ENCODE measurements at regions not wholly inside any gene's neighbourhood (a gene's known extent, or its start where the extent isn't known, plus 50 kb on each side); places are given as distances from the start of the nearest gene placed in this dataset.
"Not testable (repeated sequence)": the region's sequence is repeated elsewhere in the genome, so short reads cannot be mapped to it uniquely, and the experiment has no call there.

DNA sequence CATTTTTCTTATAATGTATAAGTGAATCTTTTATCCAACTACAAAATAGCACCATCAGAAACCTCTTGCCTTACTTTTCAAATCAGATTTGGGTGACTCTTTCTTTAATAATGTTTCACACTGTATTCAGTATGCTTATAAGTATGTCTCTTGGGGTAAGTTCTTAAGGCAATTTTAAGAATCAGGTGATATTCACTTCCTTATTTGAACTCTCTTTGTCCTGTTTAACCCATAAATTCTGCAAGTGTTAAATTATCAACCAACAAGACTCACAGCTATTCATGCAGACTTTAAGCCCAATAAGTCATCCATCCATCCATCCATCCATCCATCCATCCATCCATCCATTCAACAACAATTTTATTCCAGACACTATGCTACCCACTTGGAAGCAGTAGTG, 142.7 kb upstream of the FBXL17 start:
- DNase-seq = no peak

DNA sequence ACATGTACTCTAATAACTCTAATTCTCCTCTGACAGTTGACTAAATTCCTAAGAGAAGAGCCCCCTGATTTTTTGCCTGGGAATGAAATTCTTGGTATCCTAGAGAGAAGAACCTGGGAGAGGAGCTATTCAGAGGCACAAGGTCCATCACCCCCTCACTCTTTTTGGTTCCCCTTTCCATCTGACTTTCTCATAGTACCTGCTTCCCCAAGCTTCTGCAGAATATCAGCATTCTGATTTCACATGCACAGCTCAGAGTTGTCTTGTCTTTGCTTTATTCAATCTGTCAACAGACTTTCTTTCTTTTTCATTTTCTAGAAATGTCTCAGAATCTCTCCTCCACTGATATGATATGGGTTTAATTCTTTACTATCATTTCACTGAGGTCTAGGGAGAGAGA, 141.5 kb upstream of the FBXL17 start:
- no peak for DNase-seq

DNA sequence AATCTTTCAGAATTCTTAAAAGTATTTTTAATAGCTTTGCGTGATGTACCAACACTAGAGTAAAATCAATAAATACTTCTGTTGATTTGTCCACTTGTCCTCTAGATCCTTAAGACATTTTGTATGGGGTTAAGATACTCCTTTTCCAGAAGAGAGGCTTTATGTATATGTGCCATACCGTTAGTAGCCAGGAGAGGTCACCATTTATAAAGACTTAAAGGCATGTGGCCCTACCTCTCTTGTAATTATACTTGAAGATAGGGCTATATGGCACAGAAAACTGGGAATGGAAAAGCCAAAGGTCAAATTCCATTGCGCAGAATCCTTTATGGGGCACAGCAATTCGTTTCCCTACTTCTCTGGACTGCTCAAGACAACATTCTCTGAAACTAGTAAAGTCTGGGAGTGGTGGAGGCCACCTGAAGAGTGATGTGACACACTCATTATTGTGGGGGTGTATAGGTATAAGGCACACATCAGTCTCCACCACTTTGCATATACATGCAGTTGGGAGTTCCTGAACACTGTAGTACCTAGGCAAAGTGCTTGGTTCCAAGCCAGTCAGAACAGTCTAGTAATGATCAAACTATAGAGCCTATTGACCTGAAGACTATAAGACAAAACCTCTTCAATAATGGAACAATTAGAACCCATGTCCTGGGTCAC, 140.1 kb upstream of the FBXL17 start:
- peak; percentile 42 for DNase-seq

DNA sequence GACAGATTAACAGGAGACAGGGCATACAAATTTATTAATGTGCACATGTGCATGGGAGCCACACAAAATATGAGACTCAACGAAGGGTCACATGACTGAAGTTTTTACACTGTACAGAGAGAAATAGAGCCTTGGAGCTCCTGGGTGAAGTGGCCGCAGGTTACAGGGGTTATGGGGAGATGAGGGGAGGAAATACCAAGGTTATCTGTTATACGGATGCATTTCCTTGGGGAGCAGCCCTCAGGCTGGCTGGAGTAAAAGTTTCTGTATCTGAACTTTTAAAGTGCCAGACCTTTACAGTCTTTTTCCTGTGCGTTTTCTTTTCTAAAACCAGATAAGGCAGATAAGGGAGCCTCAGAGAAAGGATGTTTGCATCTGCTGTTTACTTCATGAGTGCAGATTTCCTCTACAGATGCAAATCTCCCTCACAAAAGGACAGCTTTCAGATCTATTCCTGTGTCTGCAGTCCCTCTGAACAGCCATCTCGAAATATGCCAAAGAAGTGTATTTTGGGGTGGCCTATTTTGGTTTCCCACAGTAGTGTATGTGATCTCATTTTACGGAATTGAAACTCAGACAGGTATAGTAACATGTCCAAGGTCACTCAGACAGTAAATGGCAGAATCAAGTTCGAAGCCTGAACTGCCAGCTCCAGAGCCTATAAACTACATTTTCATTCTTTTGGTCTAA, 139.3 kb upstream of the FBXL17 start:
- no peak for DNase-seq

DNA sequence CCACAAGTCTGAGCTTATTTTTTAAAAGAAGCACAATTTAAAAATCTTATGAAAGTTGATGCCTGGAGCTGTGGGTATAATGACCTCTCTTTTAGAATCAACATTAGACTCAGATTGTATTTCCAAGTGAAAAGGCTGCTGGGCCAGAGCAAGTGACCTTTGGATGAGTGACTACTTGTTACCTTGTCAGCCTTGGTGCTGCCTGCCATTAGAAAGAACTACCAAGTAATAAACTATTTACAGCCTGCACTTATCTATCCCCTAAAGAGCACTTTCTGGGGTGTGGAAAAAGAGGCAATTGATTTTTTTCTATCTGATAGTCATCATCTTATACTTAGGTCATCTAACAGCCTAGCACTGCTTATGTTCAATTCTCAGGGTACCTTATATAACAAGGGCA, 134.9 kb upstream of the FBXL17 start:
- DNase-seq = no peak

DNA sequence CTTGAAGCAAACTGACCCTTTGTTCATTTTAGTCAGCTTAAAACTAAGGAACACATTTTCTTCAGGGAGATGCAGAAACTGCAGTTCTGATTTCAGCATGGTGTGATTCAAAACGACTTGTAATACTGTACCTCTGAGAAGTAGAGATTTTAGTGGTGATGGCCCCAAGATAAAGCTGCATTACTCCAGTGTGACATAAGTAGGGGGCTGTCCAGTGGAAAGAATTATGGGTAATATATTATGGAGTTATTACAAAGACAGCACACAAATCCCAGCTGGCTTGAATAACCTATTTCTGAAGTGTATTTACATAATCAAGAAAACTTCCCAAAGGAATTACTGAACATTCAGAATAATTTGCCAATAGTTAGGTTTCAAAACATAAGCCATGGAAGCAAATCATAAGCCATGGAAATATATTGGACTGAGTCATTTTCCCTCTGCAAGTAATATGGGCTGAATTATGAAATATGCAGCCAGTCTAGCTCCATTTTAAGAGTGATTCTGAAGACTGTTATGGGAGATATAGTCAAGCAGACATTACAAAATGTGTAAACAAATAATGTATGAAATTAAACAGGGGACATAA, 133.7 kb upstream of the FBXL17 start:
- no peak for DNase-seq

DNA sequence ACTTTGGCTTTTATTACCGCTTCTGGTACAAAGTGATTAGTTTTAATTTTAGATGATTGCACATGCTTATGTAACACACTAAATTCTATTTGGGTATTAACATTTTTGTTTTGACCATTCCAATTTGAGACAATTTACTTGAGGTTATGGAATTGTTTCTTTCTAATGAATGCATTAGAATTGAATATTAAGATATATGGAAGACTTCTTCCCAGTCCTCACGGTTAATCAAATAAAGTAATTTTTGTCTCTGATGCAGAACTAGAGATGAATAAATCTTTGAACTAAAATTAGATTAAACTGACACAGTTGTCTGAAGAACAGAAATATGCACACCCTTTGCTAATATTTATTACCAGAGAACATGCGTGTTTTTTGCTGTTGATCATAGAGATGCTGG, 127.1 kb upstream of the FBXL17 start:
- DNase-seq = no peak

DNA sequence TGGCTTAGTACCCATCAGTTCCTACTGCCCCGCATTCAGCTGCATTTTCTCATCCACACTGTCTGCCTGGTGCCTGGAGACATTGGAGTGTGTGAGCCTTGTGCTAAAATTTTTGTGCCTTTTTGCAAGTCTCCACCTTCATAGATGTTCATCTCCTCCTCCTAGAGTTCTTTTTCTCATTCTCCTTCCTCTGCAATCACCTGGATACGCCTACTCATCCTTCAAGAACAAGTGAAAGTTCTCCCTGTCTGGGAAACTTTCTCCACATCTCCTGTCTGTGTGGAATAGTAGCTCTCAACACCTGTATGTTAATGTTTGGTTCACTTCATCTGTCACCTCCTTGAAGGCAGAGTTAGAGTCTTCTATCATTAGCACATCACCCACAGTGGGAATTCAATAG, 125.7 kb upstream of the FBXL17 start:
- DNase-seq = no peak

DNA sequence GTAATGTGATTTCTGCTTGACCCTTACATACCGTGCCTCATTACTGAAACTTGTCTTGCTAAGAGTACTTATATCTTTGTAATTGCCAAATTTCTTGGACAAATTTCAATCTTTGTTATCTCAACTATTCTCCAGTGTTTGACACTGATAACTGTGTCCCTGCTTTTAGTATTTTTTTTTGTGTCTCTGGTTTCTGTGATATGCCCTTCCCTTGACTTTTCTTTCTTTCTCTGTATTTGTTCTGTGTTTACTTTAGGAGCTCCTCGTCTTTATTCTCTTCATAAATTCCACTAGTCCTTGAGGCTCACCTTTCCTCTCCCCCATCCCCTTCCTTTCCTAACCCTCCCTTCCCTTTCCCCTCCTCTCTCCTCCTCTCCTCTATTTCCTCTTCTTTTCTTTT, 123.7 kb upstream of the FBXL17 start:
- DNase-seq = no peak

DNA sequence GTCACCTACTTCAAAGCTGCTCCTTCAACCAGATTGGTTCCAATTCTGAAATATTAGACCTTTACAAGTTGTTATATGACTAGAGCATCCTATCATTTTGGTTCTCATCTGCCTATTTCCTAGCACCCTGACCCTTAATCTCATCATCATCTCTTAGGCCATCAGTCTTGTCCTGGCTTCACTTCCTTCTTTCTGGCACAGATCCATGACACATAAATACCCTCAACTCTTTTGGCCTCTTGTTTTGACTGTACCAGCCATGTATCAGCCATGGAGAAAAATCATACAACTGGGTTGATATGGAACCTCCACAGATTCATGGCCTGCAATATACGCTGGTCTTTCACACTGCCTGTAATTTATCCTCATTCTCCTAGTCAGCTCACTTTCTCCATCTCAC, 123.1 kb upstream of the FBXL17 start:
- DNase-seq = no peak

DNA sequence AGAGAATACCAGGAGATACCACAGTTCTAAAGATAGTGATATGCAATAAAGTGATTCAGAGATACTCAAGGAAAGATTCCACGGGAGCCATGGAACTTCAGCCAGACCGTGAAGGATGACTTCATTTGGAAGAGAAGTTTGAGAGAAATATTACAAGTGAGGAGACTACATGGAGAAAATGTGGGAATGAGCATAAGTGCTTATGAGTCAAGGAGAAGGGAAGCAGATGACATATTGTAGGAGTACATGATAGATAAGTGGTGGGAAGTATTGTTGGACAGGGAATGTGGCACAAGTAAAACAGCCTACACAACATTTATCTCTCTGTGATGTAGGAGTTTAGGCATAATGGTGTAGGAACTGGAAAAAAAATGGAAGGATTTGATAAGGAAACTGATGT, 122.1 kb upstream of the FBXL17 start:
- no peak for DNase-seq

DNA sequence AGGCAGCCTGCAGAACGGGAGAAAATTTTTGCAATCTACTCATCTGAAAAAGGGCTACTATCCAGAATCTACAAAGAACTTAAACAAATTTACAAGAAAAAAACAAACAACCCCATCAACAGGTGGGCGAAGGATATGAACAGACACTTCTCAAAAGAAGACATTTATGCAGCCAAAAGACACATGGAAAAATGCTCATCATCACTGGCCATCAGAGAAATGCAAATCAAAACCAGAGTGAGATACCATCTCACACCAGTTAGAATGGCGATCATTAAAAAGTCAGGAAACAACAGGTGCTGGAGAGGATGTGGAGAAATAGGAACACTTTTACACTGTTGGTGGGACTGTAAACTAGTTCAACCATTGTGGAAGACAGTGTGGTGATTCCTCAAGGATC, 113.7 kb upstream of the FBXL17 start:
- DNase-seq = not testable (repeated sequence)

DNA sequence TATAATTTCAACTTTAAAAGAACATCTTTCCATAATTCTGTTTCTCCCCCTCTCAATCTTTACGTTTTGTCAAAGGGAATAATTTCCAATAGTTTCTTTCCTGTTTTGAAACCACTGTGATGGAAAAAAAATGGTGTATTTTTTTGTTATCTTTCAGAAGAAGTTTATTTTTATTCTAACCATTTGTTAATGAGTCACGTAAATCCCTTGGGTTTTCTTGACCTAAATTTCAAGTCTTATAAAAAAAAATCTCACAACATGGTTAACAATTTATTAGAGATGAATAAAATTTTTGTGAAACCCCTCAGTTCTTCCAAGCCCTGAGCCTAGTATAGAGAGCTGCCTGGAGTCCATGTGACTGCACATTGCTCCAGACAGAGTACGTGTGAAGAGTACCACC, 106.1 kb upstream of the FBXL17 start:
- no peak for DNase-seq

DNA sequence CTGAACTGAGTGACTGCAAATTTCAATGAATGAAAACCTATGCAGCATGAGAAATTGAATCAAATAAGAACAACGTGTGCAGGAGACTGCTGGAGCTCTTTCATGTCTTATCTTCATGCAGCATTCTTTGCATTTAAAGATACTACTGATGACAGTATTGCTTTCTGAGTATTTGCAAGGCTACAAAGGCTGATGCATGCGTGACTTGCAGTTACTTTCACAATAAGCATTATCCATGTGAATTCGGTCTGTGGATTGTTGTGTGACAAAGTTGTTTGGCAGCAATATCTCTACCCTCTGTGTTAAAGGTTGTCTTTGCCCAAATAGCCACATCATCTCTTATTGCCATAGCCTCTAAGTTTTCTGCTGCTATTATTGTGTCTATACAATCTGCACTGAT, 102.1 kb upstream of the FBXL17 start:
- no peak for DNase-seq

DNA sequence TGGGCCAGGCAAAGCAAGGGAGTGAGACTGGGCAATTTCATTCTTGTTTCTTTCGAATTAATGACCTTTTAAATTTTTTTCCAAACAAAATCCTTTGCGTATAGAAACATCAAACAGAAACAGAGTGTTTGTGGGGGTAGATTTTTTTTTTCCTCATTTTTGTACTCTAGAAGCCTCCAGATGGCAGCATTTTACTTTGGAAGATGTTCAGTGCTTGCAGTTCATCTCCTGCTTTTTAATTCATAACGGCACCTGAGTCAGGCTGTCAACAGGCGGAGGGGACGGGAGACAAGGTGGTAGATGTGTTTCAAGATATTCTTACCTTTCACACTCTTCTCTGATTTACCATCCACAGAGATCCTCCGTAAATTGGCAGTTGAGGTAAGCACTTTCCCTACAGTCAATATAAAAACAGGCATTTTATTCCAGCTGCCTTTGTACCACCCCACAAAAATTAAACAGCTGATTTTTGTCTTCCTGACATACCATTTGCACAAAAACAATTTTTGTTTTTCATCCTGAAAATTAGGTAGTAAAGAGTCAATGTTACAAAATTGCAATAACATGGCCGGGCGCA, 99.5 kb upstream of the FBXL17 start:
- DNase-seq = no peak

DNA sequence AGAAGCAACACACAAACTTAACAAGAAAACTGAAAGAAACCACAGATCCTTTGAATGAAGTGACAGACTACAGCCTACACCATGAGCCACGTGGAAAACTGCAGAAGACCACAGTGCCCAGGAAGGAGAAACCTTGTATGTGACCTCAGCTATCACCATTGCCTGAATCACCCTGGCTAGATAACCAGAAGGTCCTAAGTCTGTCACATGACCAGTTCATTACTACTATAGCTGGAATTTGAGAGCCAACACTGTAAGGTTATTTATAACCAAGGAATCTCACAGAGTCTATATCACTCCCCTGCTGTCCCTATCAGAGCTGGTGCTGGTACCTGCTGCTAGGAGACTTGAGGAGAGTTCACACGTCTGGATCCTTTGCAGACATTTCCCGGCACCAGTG, 90.3 kb upstream of the FBXL17 start:
- no peak for DNase-seq

DNA sequence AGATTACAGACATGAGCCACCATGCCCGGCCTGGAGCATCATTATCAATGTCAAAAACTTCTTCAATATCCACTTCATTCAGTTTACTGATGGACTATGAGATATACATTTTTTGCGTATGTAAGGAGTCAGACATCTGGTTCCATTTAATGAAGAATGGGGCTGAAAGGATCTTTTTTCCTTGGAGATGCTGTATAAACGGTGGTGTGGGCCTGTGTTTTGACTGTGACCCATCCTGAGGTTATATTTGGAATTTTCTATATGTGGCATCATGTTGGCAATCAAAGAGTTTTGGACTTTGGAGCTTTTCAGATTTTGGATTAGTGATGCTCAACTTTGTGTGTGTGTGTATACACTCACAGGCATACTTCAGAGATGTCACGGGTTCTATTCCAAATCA, 85.7 kb upstream of the FBXL17 start:
- no peak for DNase-seq

DNA sequence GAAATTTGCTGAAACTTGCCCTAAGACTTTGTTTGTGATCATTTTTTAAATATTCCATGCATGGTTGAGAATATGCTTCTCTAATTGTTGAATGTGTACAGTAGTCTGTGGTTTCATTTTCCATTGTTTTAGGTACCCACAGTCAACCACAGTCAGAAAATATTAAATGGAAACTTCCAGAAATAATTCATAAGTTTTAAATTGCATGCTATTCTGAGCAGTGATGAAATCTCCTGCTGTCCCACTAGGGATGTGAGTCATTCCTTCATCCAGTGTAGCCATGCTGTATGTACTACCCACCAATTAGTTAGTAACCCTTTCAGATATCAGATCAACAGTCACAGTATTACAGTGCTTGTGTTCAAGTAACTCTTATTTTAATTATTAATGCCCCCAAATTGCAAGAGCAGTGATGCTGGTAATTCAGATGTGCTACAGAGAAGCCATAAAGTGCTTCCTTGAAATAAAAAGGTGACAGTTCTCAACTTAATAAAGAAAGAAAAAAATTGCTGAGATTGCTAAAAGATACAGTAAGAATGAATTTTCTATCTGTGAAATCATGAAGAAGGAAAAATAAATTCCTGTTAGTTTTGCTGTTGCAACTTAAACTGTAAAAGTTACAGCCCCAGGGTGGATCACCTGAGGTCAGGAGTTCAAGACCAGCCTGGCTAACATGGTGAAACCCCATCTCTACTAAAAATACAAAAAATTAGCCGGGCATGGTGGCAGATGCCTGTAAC, 79.9 kb upstream of the FBXL17 start:
- peak; percentile 63 for DNase-seq

DNA sequence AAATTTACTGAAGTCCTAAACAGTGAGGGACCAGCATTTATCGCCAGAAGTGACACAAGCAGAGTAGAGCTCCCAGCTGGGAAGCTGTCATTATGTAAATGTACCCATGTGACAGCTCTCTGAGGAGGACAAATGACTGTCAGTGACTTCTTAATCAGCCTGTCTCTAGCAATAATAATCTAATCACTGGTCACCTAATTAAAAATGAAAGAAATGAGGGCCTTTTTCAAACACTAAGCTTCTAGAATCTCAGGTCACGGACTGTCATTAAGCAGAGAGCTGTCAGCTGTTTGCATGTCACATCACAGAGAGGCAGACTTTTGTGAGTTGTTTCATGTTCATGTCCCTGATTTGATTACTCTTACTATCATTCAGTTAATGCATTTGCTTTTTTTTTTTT, 77.9 kb upstream of the FBXL17 start:
- DNase-seq = no peak

DNA sequence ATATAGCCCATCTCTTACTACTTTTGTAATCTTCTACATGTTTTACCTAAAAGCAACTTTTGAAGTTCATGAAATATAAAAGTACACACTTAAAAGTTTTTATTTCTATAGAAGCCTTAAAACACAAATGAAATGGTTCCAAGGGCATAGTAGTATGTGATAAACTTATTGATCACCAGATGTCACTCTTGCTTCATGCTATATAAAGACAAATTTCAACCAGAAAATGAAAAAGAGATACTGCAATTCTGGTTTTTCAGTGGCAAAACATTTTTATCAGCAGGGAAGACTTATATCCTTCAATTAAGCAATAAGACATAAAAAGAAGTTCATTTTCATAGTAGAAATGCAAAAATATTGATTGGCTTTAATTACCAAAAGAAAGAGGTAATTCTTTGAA, 69.4 kb upstream of the FBXL17 start:
- no peak for DNase-seq

DNA sequence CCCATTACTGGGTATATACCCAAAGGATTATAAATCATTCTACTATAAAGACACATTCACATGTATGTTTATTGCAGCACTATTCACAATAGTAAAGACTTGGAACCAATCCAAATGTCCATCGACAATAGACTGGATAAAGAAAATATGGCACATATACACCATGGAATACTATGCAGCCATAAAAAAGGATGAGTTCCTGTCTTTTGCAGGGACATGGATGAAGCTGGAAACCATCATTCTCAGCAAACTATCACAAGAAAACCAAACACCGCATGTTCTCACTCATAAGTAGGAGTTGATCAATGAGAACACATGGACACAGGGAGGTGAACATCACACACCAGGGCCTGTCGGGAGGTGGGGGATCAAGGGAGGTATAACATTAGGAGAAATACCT, 62.2 kb upstream of the FBXL17 start:
- DNase-seq = not testable (repeated sequence)

DNA sequence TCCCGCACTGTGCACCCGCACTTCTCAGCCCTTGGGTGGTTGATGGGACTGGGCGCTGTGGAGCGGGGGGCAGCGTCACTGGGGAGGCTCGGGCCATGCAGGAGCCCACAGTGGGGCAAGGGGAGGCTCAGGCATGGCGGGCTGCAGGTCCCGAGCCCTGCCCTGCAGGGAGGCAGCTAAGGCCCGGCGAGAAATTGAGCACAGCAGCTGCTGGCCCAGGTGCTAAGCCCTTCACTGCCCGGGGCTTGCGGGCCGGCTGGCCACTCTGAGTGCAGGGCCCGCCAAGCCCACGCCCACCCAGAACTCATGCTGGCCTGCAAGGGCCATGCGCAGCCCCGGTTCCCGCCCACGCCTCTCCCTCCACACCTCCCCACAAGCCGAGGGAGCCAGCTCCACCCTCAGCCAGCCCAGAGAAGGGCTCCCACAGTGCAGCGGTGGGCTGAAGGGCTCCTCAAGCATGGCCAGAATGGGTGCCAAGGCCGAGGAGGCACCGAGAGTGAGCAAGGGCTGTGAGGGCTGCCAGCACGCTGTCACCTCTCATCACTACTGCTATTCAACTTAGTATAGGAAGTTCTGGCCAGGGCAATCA, 60.3 kb upstream of the FBXL17 start:
- not testable (repeated sequence) for DNase-seq

DNA sequence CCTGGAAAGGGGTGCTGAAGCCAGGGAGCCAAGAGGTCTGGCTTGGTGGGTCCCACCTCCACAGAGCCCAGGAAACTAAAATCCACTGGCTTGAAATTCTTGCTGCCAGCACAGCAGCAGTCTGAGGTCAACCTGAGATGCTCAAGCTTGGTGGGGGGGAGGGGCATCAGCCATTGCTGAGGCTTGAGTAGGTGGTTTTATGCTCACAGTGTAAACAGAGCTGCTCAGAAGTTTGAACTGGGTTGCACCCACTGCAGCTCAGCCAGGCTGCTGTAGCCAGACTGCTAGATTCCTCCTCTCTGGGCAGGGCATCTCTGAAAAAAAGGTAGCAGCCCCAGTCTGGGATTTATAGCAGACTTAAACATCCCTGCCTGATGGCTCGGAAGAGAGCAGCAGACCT, 55.5 kb upstream of the FBXL17 start:
- no peak for DNase-seq
